Astrocyte (in vitro differentiated cells and primary cell): ENCODE measurements at regions not wholly inside any gene's neighbourhood (a gene's known extent, or its start where the extent isn't known, plus 50 kb on each side); places are given as distances from the start of the nearest gene placed in this dataset.

ENCODE experiments used
- DNase-seq: peaks from one replicate; pipeline ENCODE4 v3.0.0-alpha.2; 2010; ENCODE audit warnings: low read depth
- FAIRE-seq: peaks from 2 replicates; lab custom pipeline; 2011; peaks lifted over from hg19 to GRCh38; lab: Jason Lieb, UNC
- H2AFZ ChIP-seq: 2 replicates; pipeline ENCODE4 v1.6.0; 2012; ENCODE audit warnings: low read depth, low read length, inconsistent platforms
- H3K27ac ChIP-seq: 2 replicates; pipeline ENCODE4 v1.5.1; 2011; ENCODE audit warnings: low read depth, low read length, inconsistent platforms
- H3K27me3 ChIP-seq: 2 replicates; pipeline ENCODE4 v1.6.0; 2011; ENCODE audit warnings: low read length, inconsistent platforms; ENCODE audit not compliant: insufficient read depth
- H3K36me3 ChIP-seq: 2 replicates; pipeline ENCODE4 v1.5.1; 2011; ENCODE audit warnings: low read length, inconsistent platforms; ENCODE audit not compliant: insufficient read depth
- H3K4me1 ChIP-seq: 2 replicates; pipeline ENCODE4 v1.5.1; 2011; ENCODE audit warnings: low read length, inconsistent platforms; ENCODE audit not compliant: insufficient read depth
- H3K4me2 ChIP-seq: 2 replicates; pipeline ENCODE4 v1.6.0; 2012; ENCODE audit warnings: low read length, inconsistent platforms
- H3K4me3 ChIP-seq: 2 replicates; pipeline ENCODE4 v1.5.1; 2011; ENCODE audit warnings: low read depth, mild to moderate bottlenecking, low read length, inconsistent platforms; ENCODE audit not compliant: insufficient read depth
- H3K79me2 ChIP-seq: 2 replicates; pipeline ENCODE4 v1.6.0; 2012; ENCODE audit warnings: mild to moderate bottlenecking, low read length, inconsistent platforms; ENCODE audit not compliant: insufficient read depth
- H3K9ac ChIP-seq: 2 replicates; pipeline ENCODE4 v1.6.0; 2012; ENCODE audit warnings: mild to moderate bottlenecking, low read length, inconsistent platforms
- H3K9me3 ChIP-seq: 2 replicates; pipeline ENCODE4 v1.5.1; 2012; ENCODE audit warnings: low read depth, mild to moderate bottlenecking, low read length, inconsistent platforms; ENCODE audit not compliant: insufficient read depth
- H4K20me1 ChIP-seq: 2 replicates; pipeline ENCODE4 v1.6.0; 2012; ENCODE audit warnings: low read length, inconsistent platforms; ENCODE audit not compliant: insufficient read depth
- H3K27ac Mint-ChIP-seq: one replicate; pipeline ENCODE4 v1.8.0; 2021; ENCODE audit warnings: mild to moderate bottlenecking, mixed read lengths; ENCODE audit not compliant: unreplicated experiment
- H3K27me3 Mint-ChIP-seq: one replicate; pipeline ENCODE4 v1.8.0; 2021; ENCODE audit warnings: low read depth, mixed read lengths; ENCODE audit not compliant: unreplicated experiment
- H3K36me3 Mint-ChIP-seq: one replicate; pipeline ENCODE4 v1.8.0; 2021; ENCODE audit warnings: low read depth, mixed read lengths; ENCODE audit not compliant: unreplicated experiment
- H3K4me1 Mint-ChIP-seq: one replicate; pipeline ENCODE4 v1.8.0; 2021; ENCODE audit warnings: low read depth, mixed read lengths; ENCODE audit not compliant: unreplicated experiment
- H3K4me3 Mint-ChIP-seq: one replicate; pipeline ENCODE4 v1.8.0; 2021; ENCODE audit warnings: mild to moderate bottlenecking, moderate library complexity, mixed read lengths; ENCODE audit not compliant: unreplicated experiment
- H3K9me3 Mint-ChIP-seq: one replicate; pipeline ENCODE4 v1.8.0; 2021; ENCODE audit warnings: mild to moderate bottlenecking, mixed read lengths; ENCODE audit not compliant: unreplicated experiment
- CTCF ChIP-seq: IDR thresholded peaks from 2 replicates; pipeline ENCODE4 v1.5.1; 2011; ENCODE audit warnings: low read depth, mild to moderate bottlenecking, inconsistent platforms, low read length, moderate library complexity; ENCODE audit not compliant: insufficient read depth
- EZH2 ChIP-seq: IDR thresholded peaks from 2 replicates; pipeline ENCODE4 v1.6.1; 2012; ENCODE audit warnings: mild to moderate bottlenecking, low read length, inconsistent platforms; ENCODE audit not compliant: insufficient read depth

GRCh38 chr10:37576154-37576553, 281.3 kb downstream of the ZNF248 start:
- H4K20me1 ChIP-seq = no peaks in the 10 kb centered on the region
- H3K79me2 ChIP-seq = no peaks in the 10 kb centered on the region
- Mint-ChIP-seq H3K27me3 (no peaks in the 10 kb centered on the region), H3K4me1 (no peaks in the 10 kb centered on the region), H3K9me3 (peaks cover 3% of the 10 kb centered on the region), H3K36me3 (no peaks in the 10 kb centered on the region), H3K4me3 (no peak overlapping the region), H3K27ac (no peak overlapping the region)
- H3K4me1 ChIP-seq = no peaks in the 10 kb centered on the region
- H3K4me3 ChIP-seq = no peak overlapping the region
- no peak overlapping the region for H3K9ac ChIP-seq
- H3K9me3 ChIP-seq = peaks cover 4% of the 10 kb centered on the region
- no peak for DNase-seq
- no peak overlapping the region for H3K27ac ChIP-seq
- H3K4me2 ChIP-seq = no peak overlapping the region
- FAIRE-seq = no peak
- H3K36me3 ChIP-seq = no peaks in the 10 kb centered on the region
- no peaks in the 10 kb centered on the region for H3K27me3 ChIP-seq
- TF ChIP-seq CTCF (no peak), EZH2 (no peak)
- H2AFZ ChIP-seq = no peak overlapping the region

- Histone ChIP-seq H3K4me1 (no peaks in the 10 kb centered on the region), H3K79me2 (no peaks in the 10 kb centered on the region), H3K9ac (no peak overlapping the region), H3K9me3 (peaks cover 10% of the 10 kb centered on the region), H3K27me3 (no peaks in the 10 kb centered on the region), H3K36me3 (no peaks in the 10 kb centered on the region), H3K4me3 (no peak overlapping the region), H3K27ac (no peak overlapping the region), H3K4me2 (no peak overlapping the region), H4K20me1 (no peaks in the 10 kb centered on the region), H2AFZ (no peak overlapping the region)
- DNase-seq = no peak
- Mint-ChIP-seq H3K4me3 (no peak overlapping the region), H3K27me3 (no peaks in the 10 kb centered on the region), H3K9me3 (peaks cover 6% of the 10 kb centered on the region), H3K27ac (no peak overlapping the region), H3K4me1 (no peaks in the 10 kb centered on the region), H3K36me3 (no peaks in the 10 kb centered on the region)
- TF ChIP-seq CTCF (no peak), EZH2 (no peak)
- no peak for FAIRE-seq
These were observed 285.2 kb downstream of the ZNF248 start for GRCh38 chr10:37572206-37572605.

- Mint-ChIP-seq H3K36me3 (no peaks in the 10 kb centered on the region), H3K27me3 (no peaks in the 10 kb centered on the region), H3K9me3 (peaks cover 4% of the 10 kb centered on the region), H3K4me3 (no peak overlapping the region), H3K4me1 (no peaks in the 10 kb centered on the region), H3K27ac (no peak overlapping the region)
- Histone ChIP-seq H3K4me1 (no peaks in the 10 kb centered on the region), H3K27me3 (no peaks in the 10 kb centered on the region), H3K27ac (no peak overlapping the region), H3K79me2 (no peaks in the 10 kb centered on the region), H3K36me3 (no peaks in the 10 kb centered on the region), H3K4me3 (no peak overlapping the region), H3K4me2 (no peak overlapping the region), H2AFZ (no peak overlapping the region), H3K9ac (no peak overlapping the region), H3K9me3 (peaks cover 6% of the 10 kb centered on the region), H4K20me1 (no peaks in the 10 kb centered on the region)
- no peak for DNase-seq
- TF ChIP-seq EZH2 = no peak
- TF ChIP-seq CTCF = no peak
- FAIRE-seq = no peak
These were observed 291.1 kb downstream of the ZNF248 start for GRCh38 chr10:37566332-37566731.
